WTC11 (cell line): ENCODE measurements at regions not wholly inside any gene's neighbourhood (a gene's known extent, or its start where the extent isn't known, plus 50 kb on each side); places are given as distances from the start of the nearest gene placed in this dataset.

ENCODE experiments used
- CTCF ChIP-seq: fragments of 200-600 bp; IDR thresholded peaks from 2 replicates; pipeline ENCODE4 v1.8.0; 2022; ENCODE audit warnings: antibody characterized with exemption
- ELF4 ChIP-seq: sonication (generic); formaldehyde crosslinking; IDR thresholded peaks from 2 replicates; pipeline ENCODE4 v1.8.1; 2022; ENCODE audit warnings: low read depth, mild to moderate bottlenecking, moderate library complexity, missing genetic modification reagents
- ETV6 ChIP-seq: sonication (generic); formaldehyde crosslinking; IDR thresholded peaks from 2 replicates; pipeline ENCODE4 v1.8.1; 2022; ENCODE audit warnings: mild to moderate bottlenecking, missing genetic modification reagents
- FOXP4 ChIP-seq: sonication (generic); formaldehyde crosslinking; IDR thresholded peaks from 2 replicates; pipeline ENCODE4 v1.8.0; 2022; ENCODE audit warnings: mild to moderate bottlenecking, missing genetic modification reagents
- NFE2L1 ChIP-seq: sonication (generic); formaldehyde crosslinking; IDR thresholded peaks from 2 replicates; pipeline ENCODE4 v1.8.1; 2023; ENCODE audit warnings: missing genetic modification reagents
- OVOL2 ChIP-seq: fragments of 250-450 bp; sonication (Bioruptor Pico); IDR thresholded peaks from 2 replicates; pipeline ENCODE4 v1.9.0; 2021; ENCODE audit warnings: mild to moderate bottlenecking, borderline replicate concordance
- TEAD4 ChIP-seq: sonication (generic); formaldehyde crosslinking; IDR thresholded peaks from 2 replicates; pipeline ENCODE4 v1.8.0; 2022; ENCODE audit warnings: mild to moderate bottlenecking, missing genetic modification reagents
- USF2 ChIP-seq: sonication (generic); formaldehyde crosslinking; IDR thresholded peaks from 2 replicates; pipeline ENCODE4 v1.8.1; 2023; ENCODE audit warnings: mild to moderate bottlenecking, missing genetic modification reagents, moderate library complexity
- ZBTB21 ChIP-seq: sonication (generic); formaldehyde crosslinking; IDR thresholded peaks from 2 replicates; pipeline ENCODE4 v1.8.1; 2023; ENCODE audit warnings: mild to moderate bottlenecking, missing genetic modification reagents, borderline replicate concordance
- ZBTB43 ChIP-seq: sonication (generic); formaldehyde crosslinking; IDR thresholded peaks from 2 replicates; pipeline ENCODE4 v1.8.1; 2023; ENCODE audit warnings: mild to moderate bottlenecking, missing genetic modification reagents

GRCh38 chr2:41510108-41510507, 537.7 kb upstream of the PKDCC start:
- TF ChIP-seq ZBTB43 (CRISPR knock-in tag): no peak
- no peak for TF ChIP-seq ZBTB21 (CRISPR knock-in tag)
- TF ChIP-seq CTCF: no peak
- TF ChIP-seq ELF4 (CRISPR knock-in tag): no peak
- no peak for TF ChIP-seq ETV6
- TF ChIP-seq FOXP4 (CRISPR knock-in tag): no peak
- no peak for TF ChIP-seq TEAD4 (CRISPR knock-in tag)
- TF ChIP-seq NFE2L1 (CRISPR knock-in tag): no peak
- TF ChIP-seq USF2 (CRISPR knock-in tag): no peak
- no peak for TF ChIP-seq OVOL2
